B cell (primary cell): ENCODE measurements at regions not wholly inside any gene's neighbourhood (a gene's known extent, or its start where the extent isn't known, plus 50 kb on each side); places are given as distances from the start of the nearest gene placed in this dataset.

Experiments used
- ATAC-seq: fragments of 200-7000 bp; cut with Tn5 transposase; one replicate; pipeline ENCODE4 v1.10.0; 2021; ENCODE audit warnings: low read depth, mild to moderate bottlenecking, moderate number of reproducible peaks, moderate library complexity
- CTCF ChIA-PET: fragments of 350-600 bp; sonication (Branson Sonifier 250); formaldehyde crosslinking; loops from one replicate; lab custom pipeline; 2021; ENCODE audit warnings: antibody characterized with exemption, inconsistent platforms; lab: Charles Lee
- POLR2A ChIA-PET: fragments of 350-600 bp; sonication (Branson Sonifier 250); formaldehyde crosslinking; loops from one replicate; lab custom pipeline; 2021; ENCODE audit warnings: antibody characterized with exemption; lab: Charles Lee
- DNase-seq: peaks from one replicate; pipeline ENCODE4 v3.0.0; 2013
- H2AFZ ChIP-seq: 2 replicates; pipeline ENCODE4 v1.6.1; 2012; ENCODE audit warnings: mild to moderate bottlenecking, low read depth, low read length; ENCODE audit not compliant: insufficient read depth, poor library complexity, severe bottlenecking
- H3K27ac ChIP-seq, 2 donors: 1 replicate in 1 of 2; 2 replicates in 1 of 2; pipeline ENCODE4 v1.5.1; 2012 to 2013; ENCODE audit warnings: low read length in 2 of 2, mild to moderate bottlenecking in 2 of 2, moderate library complexity in 1 of 2
- H3K27me3 ChIP-seq, 4 experiments: fragments of 200-600 bp in 1 of 4; sonication (generic) in 1 of 4; replicated peaks in 1 of 4; 1 replicate in 2 of 4; 2 replicates in 2 of 4; pipeline versions ENCODE4 v1.6.1 to v1.7.0; 2013 to 2016; ENCODE audit warnings: low read length in 3 of 4, mild to moderate bottlenecking in 2 of 4, mixed read lengths in 1 of 4, moderate library complexity in 1 of 4; ENCODE audit not compliant: insufficient read depth in 4 of 4, control insufficient read depth in 3 of 4; ENCODE audit errors: control extremely low read depth in 1 of 4
- H3K36me3 ChIP-seq, 2 experiments: replicated peaks in 1 of 2; 1 replicate in 1 of 2; 2 replicates in 1 of 2; pipeline versions ENCODE4 v1.6.1 to v1.7.1; 2013; ENCODE audit warnings: low read length in 1 of 2; ENCODE audit not compliant: insufficient read depth in 2 of 2, control insufficient read depth in 1 of 2; ENCODE audit errors: control extremely low read depth in 1 of 2, extremely low read depth in 1 of 2
- H3K4me1 ChIP-seq, 2 donors: fragments of 200-600 bp in 1 of 2; sonication (generic) in 1 of 2; 1 replicate in 1 of 2; 2 replicates in 1 of 2; pipeline versions ENCODE4 v1.5.1 to v1.6.1; 2013 to 2017; ENCODE audit warnings: low read length in 2 of 2; ENCODE audit not compliant: control insufficient read depth in 2 of 2, insufficient read depth in 2 of 2
- H3K4me2 ChIP-seq: replicated peaks from 2 replicates; pipeline ENCODE3; 2012; ENCODE audit warnings: mild to moderate bottlenecking, low read depth, low read length; ENCODE audit not compliant: poor library complexity, severe bottlenecking
- H3K4me3 ChIP-seq, 5 experiments: fragments of 200-600 bp in 1 of 5; sonication (generic) in 1 of 5; 1 replicate in 3 of 5; 2 replicates in 2 of 5; pipeline versions ENCODE4 v1.5.1 to v1.7.0; 2011 to 2016; ENCODE audit warnings: low read length in 4 of 5, mild to moderate bottlenecking in 4 of 5, low read depth in 2 of 5, control low read depth in 1 of 5, moderate library complexity in 1 of 5; ENCODE audit not compliant: insufficient read depth in 1 of 5; ENCODE audit errors: control extremely low read depth in 1 of 5, extremely low read depth in 1 of 5
- H3K79me2 ChIP-seq: fragments of 200-600 bp; sonication (generic); one replicate; pipeline ENCODE4 v1.6.0; 2016; ENCODE audit warnings: low read length; ENCODE audit not compliant: control insufficient read depth, insufficient read depth
- H3K9ac ChIP-seq: fragments of 200-600 bp; sonication (generic); 2 replicates; pipeline ENCODE4 v1.6.1; 2017; ENCODE audit warnings: mild to moderate bottlenecking, low read length, moderate library complexity
- H3K9me3 ChIP-seq, 3 donors: one replicate each; pipeline versions ENCODE4 v1.6.1 to v1.7.1; 2013; ENCODE audit warnings: low read length in 2 of 3; ENCODE audit not compliant: control insufficient read depth in 2 of 3, insufficient read depth in 1 of 3; ENCODE audit errors: control extremely low read depth in 1 of 3
- H4K20me1 ChIP-seq: 2 replicates; pipeline ENCODE4 v1.6.0; 2012; ENCODE audit warnings: mild to moderate bottlenecking, low read length; ENCODE audit not compliant: insufficient read depth, control insufficient read depth, poor library complexity, severe bottlenecking
- H3K27ac Mint-ChIP-seq: one replicate; pipeline ENCODE4 v1.8.0; 2021; ENCODE audit warnings: mixed read lengths
- H3K27me3 Mint-ChIP-seq: one replicate; pipeline ENCODE4 v1.8.0; 2021; ENCODE audit warnings: mixed read lengths
- H3K4me1 Mint-ChIP-seq: one replicate; pipeline ENCODE4 v1.8.0; 2021; ENCODE audit warnings: mixed read lengths
- H3K4me3 Mint-ChIP-seq: one replicate; pipeline ENCODE4 v1.8.0; 2021; ENCODE audit warnings: mixed read lengths
- H3K9me3 Mint-ChIP-seq: one replicate; pipeline ENCODE4 v1.8.0; 2022; ENCODE audit warnings: mixed read lengths; ENCODE audit not compliant: insufficient read depth
- CTCF ChIP-seq: fragments of 200-600 bp; IDR thresholded peaks from one replicate; pipeline ENCODE4 v1.8.0; 2022; ENCODE audit warnings: antibody characterized with exemption, mild to moderate bottlenecking
- EZH2 ChIP-seq: IDR thresholded peaks from 2 replicates; pipeline ENCODE4 v1.6.1; 2012; ENCODE audit warnings: borderline replicate concordance, low read depth, mild to moderate bottlenecking, moderate library complexity, low read length; ENCODE audit not compliant: insufficient read depth, poor library complexity, severe bottlenecking
- intact Hi-C: fragments of 100-400 bp; cut with micrococcal nuclease; formaldehyde crosslinking; loops from one replicate; pipeline ENCODE4 v1.10.0; 2022

- no peaks in the 10 kb centered on the region for H3K4me1 ChIP-seq
- no peaks in the 10 kb centered on the region for H4K20me1 ChIP-seq
- intact Hi-C loops, result no loop called here
- Mint-ChIP-seq H3K4me3 (no peak overlapping the region), H3K27me3 (no peaks in the 10 kb centered on the region), H3K4me1 (no peaks in the 10 kb centered on the region), H3K9me3 (peaks cover 6% of the 10 kb centered on the region), H3K27ac (no peak overlapping the region)
- no peak overlapping the region for H3K27ac ChIP-seq
- H3K4me2 ChIP-seq, result no peak overlapping the region
- H3K9ac ChIP-seq, result no peak overlapping the region
- H3K4me3 ChIP-seq, result no peak overlapping the region
- no peak for ATAC-seq
- H3K27me3 ChIP-seq, result no peaks in the 10 kb centered on the region
- no peak for DNase-seq
- no peak overlapping the region for H2AFZ ChIP-seq
- POLR2A ChIA-PET, result no interaction called here
- H3K9me3 ChIP-seq, result peaks cover 0 to 9% (median 0%) of the 10 kb centered on the region in 3 donors
- TF ChIP-seq CTCF, result no peak
- TF ChIP-seq EZH2, result no peak
- no peaks in the 10 kb centered on the region for H3K79me2 ChIP-seq
- no peaks in the 10 kb centered on the region for H3K36me3 ChIP-seq
- CTCF ChIA-PET, result no interaction called here
Measured at GRCh38 chr16:63742150-63742549, 1379.7 kb downstream of the CDH11 start.

- H4K20me1 ChIP-seq, result no peaks in the 10 kb centered on the region
- no peak overlapping the region for H3K4me3 Mint-ChIP-seq
- H3K27ac ChIP-seq, result no peak overlapping the region
- no peaks in the 10 kb centered on the region for H3K4me1 Mint-ChIP-seq
- no peaks in the 10 kb centered on the region for H3K79me2 ChIP-seq
- no peak overlapping the region for H3K9ac ChIP-seq
- DNase-seq (no peak), ATAC-seq (no peak)
- H3K27me3 ChIP-seq, result no peaks in the 10 kb centered on the region
- no peak overlapping the region for H3K4me3 ChIP-seq
- ChIA-PET CTCF (no interaction called here), POLR2A (no interaction called here)
- H3K4me2 ChIP-seq, result no peak overlapping the region
- H3K9me3 ChIP-seq, result peaks cover 0 to 4% (median 0%) of the 10 kb centered on the region in 3 donors
- H3K9me3 Mint-ChIP-seq, result no peaks in the 10 kb centered on the region
- H3K4me1 ChIP-seq, result no peaks in the 10 kb centered on the region
- H3K27me3 Mint-ChIP-seq, result no peaks in the 10 kb centered on the region
- no peak overlapping the region for H2AFZ ChIP-seq
- intact Hi-C loops, result no loop called here
- no peaks in the 10 kb centered on the region for H3K36me3 ChIP-seq
- H3K27ac Mint-ChIP-seq, result no peak overlapping the region
- TF ChIP-seq CTCF (no peak), EZH2 (no peak)
Measured at GRCh38 chr16:63737633-63738032, 1384.2 kb downstream of the CDH11 start.
